Progenitor cell of endocrine pancreas (in vitro differentiated cells): ENCODE measurements at regions not wholly inside any gene's neighbourhood (a gene's known extent, or its start where the extent isn't known, plus 50 kb on each side); places are given as distances from the start of the nearest gene placed in this dataset.

Experiments
- DNase-seq: peaks from one replicate; pipeline ENCODE4 v3.0.0; 2021; ENCODE audit warnings: low spot score; ENCODE audit not compliant: unreplicated experiment
- H3K27ac Mint-ChIP-seq: 2 replicates; pipeline ENCODE4 v1.8.0; 2021; ENCODE audit warnings: mild to moderate bottlenecking, moderate library complexity, mixed read lengths
- H3K27me3 Mint-ChIP-seq: 2 replicates; pipeline ENCODE4 v1.8.0; 2021; ENCODE audit warnings: mixed read lengths
- H3K36me3 Mint-ChIP-seq: 2 replicates; pipeline ENCODE4 v1.8.0; 2022; ENCODE audit warnings: mixed read lengths; ENCODE audit not compliant: insufficient read depth
- H3K4me1 Mint-ChIP-seq: 2 replicates; pipeline ENCODE4 v1.8.0; 2021; ENCODE audit warnings: low read depth, mixed read lengths
- H3K4me3 Mint-ChIP-seq: 2 replicates; pipeline ENCODE4 v1.8.0; 2021; ENCODE audit warnings: low read depth, mild to moderate bottlenecking, moderate library complexity, mixed read lengths
- H3K9me3 Mint-ChIP-seq: 2 replicates; pipeline ENCODE4 v1.8.0; 2021; ENCODE audit warnings: low read depth, mixed read lengths
- CTCF ChIP-seq: fragments of 200-600 bp; sonication (generic); IDR thresholded peaks from one replicate; pipeline ENCODE4 v1.5.0; 2021; ENCODE audit warnings: antibody characterized with exemption, mild to moderate bottlenecking; ENCODE audit not compliant: unreplicated experiment

GRCh38 chrX:134181275-134181660, 55.7 kb upstream of the CCDC160 start:
- no peaks in the 10 kb centered on the region for H3K36me3 Mint-ChIP-seq
- TF ChIP-seq CTCF, result no peak
- peaks cover 9% of the 10 kb centered on the region for H3K9me3 Mint-ChIP-seq
- peaks cover 12% of the 10 kb centered on the region for H3K4me1 Mint-ChIP-seq
- no peak overlapping the region for H3K27ac Mint-ChIP-seq
- DNase-seq, result no peak
- no peaks in the 10 kb centered on the region for H3K27me3 Mint-ChIP-seq
- no peak overlapping the region for H3K4me3 Mint-ChIP-seq

- no peak for DNase-seq
- H3K4me1 Mint-ChIP-seq, result peaks cover 17% of the 10 kb centered on the region
Observed at GRCh38 chrX:134183665-134184064, 53.3 kb upstream of the CCDC160 start.

GRCh38 chrX:134184936-134185335, 52.0 kb upstream of the CCDC160 start:
- no peak for TF ChIP-seq CTCF
- Mint-ChIP-seq H3K4me1 (peaks cover 17% of the 10 kb centered on the region), H3K4me3 (no peak overlapping the region), H3K36me3 (no peaks in the 10 kb centered on the region), H3K9me3 (peaks cover 9% of the 10 kb centered on the region), H3K27me3 (no peaks in the 10 kb centered on the region), H3K27ac (no peak overlapping the region)
- DNase-seq, result no peak

More at GRCh38 chrX:134183665-134184064, 53.3 kb upstream of the CCDC160 start:
- Mint-ChIP-seq H3K27me3 (no peaks in the 10 kb centered on the region), H3K4me3 (no peak overlapping the region), H3K9me3 (peaks cover 9% of the 10 kb centered on the region), H3K36me3 (no peaks in the 10 kb centered on the region), H3K27ac (no peak overlapping the region)
- TF ChIP-seq CTCF, result no peak

GRCh38 chrX:134186362-134187121, 50.4 kb upstream of the CCDC160 start:
- no peak for TF ChIP-seq CTCF
- no peak for DNase-seq
- Mint-ChIP-seq H3K4me1 (peaks cover 8% of the 10 kb centered on the region), H3K36me3 (no peaks in the 10 kb centered on the region), H3K27me3 (no peaks in the 10 kb centered on the region), H3K4me3 (no peak overlapping the region), H3K9me3 (peaks cover 5% of the 10 kb centered on the region), H3K27ac (no peak overlapping the region)
